Mucosa of descending colon (tissue), 3 donors: ENCODE measurements at regions not wholly inside any gene's neighbourhood (a gene's known extent, or its start where the extent isn't known, plus 50 kb on each side); places are given as distances from the start of the nearest gene placed in this dataset.

Source experiments
- ATAC-seq: fragments of 200-7000 bp; cut with Tn5 transposase; one replicate; pipeline ENCODE4 v1.9.1; 2020; ENCODE audit warnings: mild to moderate bottlenecking, moderate library complexity
- DNase-seq, 3 donors: peaks; one replicate each; pipeline ENCODE4 v3.0.0-alpha.2; 2020
- H3K36me3 ChIP-seq: fragments of 200-600 bp; one replicate; pipeline ENCODE4 v1.8.0; 2021; ENCODE audit warnings: low read depth, mild to moderate bottlenecking
- H3K4me1 ChIP-seq: fragments of 200-600 bp; one replicate; pipeline ENCODE4 v1.8.0; 2021; ENCODE audit warnings: low read depth, mild to moderate bottlenecking
- H3K4me3 ChIP-seq: fragments of 200-600 bp; one replicate; pipeline ENCODE4 v1.8.0; 2021; ENCODE audit warnings: mild to moderate bottlenecking
- H3K9me3 ChIP-seq: fragments of 200-600 bp; one replicate; pipeline ENCODE4 v1.8.0; 2021; ENCODE audit warnings: mild to moderate bottlenecking
- intact Hi-C, 2 donors: fragments of 100-400 bp; cut with DNase I in 1 of 2; cut with micrococcal nuclease in 1 of 2; formaldehyde crosslinking; loops; one replicate each; pipeline versions ENCODE4 v1.11.0 to v1.11.1; 2022; cut with DNase I, micrococcal nuclease
- TF ChIP-seq, protein P1 (sequence below): fragments of 200-600 bp; IDR thresholded peaks from one replicate; pipeline ENCODE4 v1.8.0; 2022; ENCODE audit warnings: antibody characterized with exemption, mild to moderate bottlenecking
- donor health status: DM: no; HTN: no; CAD: no; lungs with moderate emphysema.
- donor health status: DM: no; HTN: no; CAD: no.
- donor health status: DM: no; HTN: yes; CAD: no.

DNA sequence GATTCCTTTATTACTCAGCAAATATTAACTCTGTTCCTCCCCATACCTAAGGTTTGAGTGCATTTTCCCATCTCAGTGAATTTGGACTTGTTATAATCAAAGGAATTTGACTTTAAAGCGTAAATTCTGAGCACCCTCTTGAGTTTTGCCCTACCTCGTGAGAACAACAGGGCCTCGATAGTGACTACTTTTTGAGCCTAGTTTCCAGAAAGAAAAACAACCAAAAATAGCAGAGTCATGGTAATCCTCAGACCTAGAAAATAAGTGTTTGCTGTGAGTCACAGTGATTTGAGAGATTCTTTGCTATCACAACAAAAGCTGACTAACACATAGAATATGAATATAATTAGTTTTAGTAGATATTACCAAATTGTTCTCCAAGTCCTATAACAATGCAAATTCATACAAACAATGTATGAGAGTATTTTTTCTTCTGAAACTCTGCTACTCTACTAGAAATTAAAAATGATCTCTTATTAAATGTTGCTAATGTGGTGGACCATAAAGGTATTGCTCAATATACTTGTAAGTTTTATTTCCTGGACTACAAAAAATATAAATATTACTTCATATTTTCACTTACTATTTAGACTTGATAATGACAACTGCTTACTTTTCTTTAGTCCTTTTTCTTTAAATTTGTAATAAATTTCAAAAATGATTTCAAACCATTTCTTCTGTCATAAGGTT, 759.7 kb downstream of the BRINP1 start:
- no peaks in the 10 kb centered on the region for H3K9me3 ChIP-seq
- H3K4me1 ChIP-seq: no peaks in the 10 kb centered on the region
- intact Hi-C loops: no loop called here
- no peak overlapping the region for H3K4me3 ChIP-seq
- DNase-seq: no peak
- ATAC-seq: no peak
- no peaks in the 10 kb centered on the region for H3K36me3 ChIP-seq
- TF ChIP-seq, protein P1, sequence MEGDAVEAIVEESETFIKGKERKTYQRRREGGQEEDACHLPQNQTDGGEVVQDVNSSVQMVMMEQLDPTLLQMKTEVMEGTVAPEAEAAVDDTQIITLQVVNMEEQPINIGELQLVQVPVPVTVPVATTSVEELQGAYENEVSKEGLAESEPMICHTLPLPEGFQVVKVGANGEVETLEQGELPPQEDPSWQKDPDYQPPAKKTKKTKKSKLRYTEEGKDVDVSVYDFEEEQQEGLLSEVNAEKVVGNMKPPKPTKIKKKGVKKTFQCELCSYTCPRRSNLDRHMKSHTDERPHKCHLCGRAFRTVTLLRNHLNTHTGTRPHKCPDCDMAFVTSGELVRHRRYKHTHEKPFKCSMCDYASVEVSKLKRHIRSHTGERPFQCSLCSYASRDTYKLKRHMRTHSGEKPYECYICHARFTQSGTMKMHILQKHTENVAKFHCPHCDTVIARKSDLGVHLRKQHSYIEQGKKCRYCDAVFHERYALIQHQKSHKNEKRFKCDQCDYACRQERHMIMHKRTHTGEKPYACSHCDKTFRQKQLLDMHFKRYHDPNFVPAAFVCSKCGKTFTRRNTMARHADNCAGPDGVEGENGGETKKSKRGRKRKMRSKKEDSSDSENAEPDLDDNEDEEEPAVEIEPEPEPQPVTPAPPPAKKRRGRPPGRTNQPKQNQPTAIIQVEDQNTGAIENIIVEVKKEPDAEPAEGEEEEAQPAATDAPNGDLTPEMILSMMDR: no peak

- no peak for ATAC-seq
- H3K4me1 ChIP-seq: no peaks in the 10 kb centered on the region
- TF ChIP-seq, protein P1: no peak
- no peak overlapping the region for H3K4me3 ChIP-seq
- H3K36me3 ChIP-seq: no peaks in the 10 kb centered on the region
- no peak for DNase-seq
- intact Hi-C loops: no loop called here
- no peaks in the 10 kb centered on the region for H3K9me3 ChIP-seq
These were observed 757.0 kb downstream of the BRINP1 start for GRCh38 chr9:118612201-118612600.

DNA sequence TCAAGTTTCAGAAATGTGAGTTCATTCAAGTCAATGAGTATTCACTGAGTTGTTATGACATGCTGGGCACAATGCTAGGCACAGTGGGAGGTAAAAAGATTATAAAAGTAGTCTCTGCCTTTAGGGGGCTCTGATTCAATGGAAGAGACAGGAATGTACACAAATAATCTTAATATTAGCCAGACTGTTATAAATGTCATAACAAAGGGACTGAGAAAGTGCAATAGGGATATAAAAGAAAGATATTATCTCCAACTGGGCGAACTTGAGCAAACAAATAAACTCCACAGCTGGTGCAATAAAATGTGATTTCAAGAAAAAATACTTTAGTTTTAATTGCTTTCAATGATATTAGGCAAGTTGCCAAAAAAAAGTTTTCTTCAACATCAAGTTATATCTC, 755.2 kb downstream of the BRINP1 start:
- no peak for DNase-seq
- no peak overlapping the region for H3K4me3 ChIP-seq
- ATAC-seq: no peak
- H3K36me3 ChIP-seq: no peaks in the 10 kb centered on the region
- TF ChIP-seq, protein P1: no peak
- H3K9me3 ChIP-seq: no peaks in the 10 kb centered on the region
- H3K4me1 ChIP-seq: no peaks in the 10 kb centered on the region
- intact Hi-C loops: no loop called here

GRCh38 chr9:118618084-118618483, 751.2 kb downstream of the BRINP1 start:
- intact Hi-C loops: no loop called here
- Histone ChIP-seq H3K4me3 (no peak overlapping the region), H3K4me1 (no peaks in the 10 kb centered on the region), H3K36me3 (no peaks in the 10 kb centered on the region), H3K9me3 (no peaks in the 10 kb centered on the region)
- ATAC-seq: no peak
- no peak for DNase-seq
- TF ChIP-seq, protein P1: no peak

DNA sequence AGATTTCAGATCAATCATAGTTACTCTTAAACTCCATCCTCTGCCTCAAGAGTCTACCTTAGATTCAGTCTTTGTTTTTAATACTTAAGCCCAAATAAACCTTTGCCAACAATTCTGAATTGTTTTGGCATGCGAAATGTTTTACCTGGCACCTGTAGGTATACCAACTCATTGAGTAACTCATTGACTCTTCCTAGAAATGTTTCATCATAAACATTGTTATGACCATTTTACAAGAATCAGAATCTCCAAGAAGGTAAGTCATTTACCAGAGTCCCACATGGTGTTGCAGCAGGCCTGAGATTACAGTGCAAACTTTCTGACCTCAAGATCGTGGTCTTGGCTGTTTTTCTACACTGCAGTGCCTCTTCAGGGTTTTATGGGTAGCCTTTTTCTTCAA, 750.4 kb downstream of the BRINP1 start:
- H3K4me3 ChIP-seq: no peak overlapping the region
- ATAC-seq (no peak), DNase-seq (no peak)
- no peaks in the 10 kb centered on the region for H3K4me1 ChIP-seq
- H3K9me3 ChIP-seq: no peaks in the 10 kb centered on the region
- TF ChIP-seq, protein P1: no peak
- intact Hi-C loops: no loop called here
- H3K36me3 ChIP-seq: no peaks in the 10 kb centered on the region

- TF ChIP-seq, protein P1: no peak
- Histone ChIP-seq H3K36me3 (no peaks in the 10 kb centered on the region), H3K4me1 (no peaks in the 10 kb centered on the region), H3K4me3 (no peak overlapping the region), H3K9me3 (no peaks in the 10 kb centered on the region)
- DNase-seq: no peak
- intact Hi-C loops: no loop called here
- no peak for ATAC-seq
These were observed 744.6 kb downstream of the BRINP1 start for GRCh38 chr9:118624608-118625007.
